Uterus (tissue), 2 donors: ENCODE measurements at regions not wholly inside any gene's neighbourhood (a gene's known extent, or its start where the extent isn't known, plus 50 kb on each side); places are given as distances from the start of the nearest gene placed in this dataset.

Experiments
- POLR2A ChIP-seq, 2 donors: fragments of 450-650 bp; IDR thresholded peaks; one replicate each; pipeline ENCODE4 v1.6.1; 2016; ENCODE audit warnings: antibody characterized with exemption in 2 of 2, mild to moderate bottlenecking in 1 of 2, moderate library complexity in 1 of 2
- TF ChIP-seq, protein P1 (sequence below), 4 experiments: fragments of 200-600 bp in 2 of 4; fragments of 450-650 bp in 2 of 4; sonication (generic) in 2 of 4; IDR thresholded peaks; one replicate each; pipeline ENCODE4 v1.5.1; 2016 to 2019; ENCODE audit warnings: antibody characterized with exemption in 4 of 4, mild to moderate bottlenecking in 2 of 4, moderate library complexity in 1 of 4

- TF ChIP-seq, protein P1, sequence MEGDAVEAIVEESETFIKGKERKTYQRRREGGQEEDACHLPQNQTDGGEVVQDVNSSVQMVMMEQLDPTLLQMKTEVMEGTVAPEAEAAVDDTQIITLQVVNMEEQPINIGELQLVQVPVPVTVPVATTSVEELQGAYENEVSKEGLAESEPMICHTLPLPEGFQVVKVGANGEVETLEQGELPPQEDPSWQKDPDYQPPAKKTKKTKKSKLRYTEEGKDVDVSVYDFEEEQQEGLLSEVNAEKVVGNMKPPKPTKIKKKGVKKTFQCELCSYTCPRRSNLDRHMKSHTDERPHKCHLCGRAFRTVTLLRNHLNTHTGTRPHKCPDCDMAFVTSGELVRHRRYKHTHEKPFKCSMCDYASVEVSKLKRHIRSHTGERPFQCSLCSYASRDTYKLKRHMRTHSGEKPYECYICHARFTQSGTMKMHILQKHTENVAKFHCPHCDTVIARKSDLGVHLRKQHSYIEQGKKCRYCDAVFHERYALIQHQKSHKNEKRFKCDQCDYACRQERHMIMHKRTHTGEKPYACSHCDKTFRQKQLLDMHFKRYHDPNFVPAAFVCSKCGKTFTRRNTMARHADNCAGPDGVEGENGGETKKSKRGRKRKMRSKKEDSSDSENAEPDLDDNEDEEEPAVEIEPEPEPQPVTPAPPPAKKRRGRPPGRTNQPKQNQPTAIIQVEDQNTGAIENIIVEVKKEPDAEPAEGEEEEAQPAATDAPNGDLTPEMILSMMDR (IDR thresholded peaks at IDR 0.05), result no peak
- no peak for TF ChIP-seq POLR2A (IDR thresholded peaks at IDR 0.05)
Observed at GRCh38 chr2:82172483-82172882, 1867.9 kb upstream of the LRRTM1 start.
